B cell (primary cell): ENCODE measurements at regions not wholly inside any gene's neighbourhood (a gene's known extent, or its start where the extent isn't known, plus 50 kb on each side); places are given as distances from the start of the nearest gene placed in this dataset.

ENCODE experiments used
- ATAC-seq: fragments of 200-7000 bp; cut with Tn5 transposase; one replicate; pipeline ENCODE4 v1.10.0; 2021; ENCODE audit warnings: low read depth, mild to moderate bottlenecking, moderate number of reproducible peaks, moderate library complexity
- CTCF ChIA-PET: fragments of 350-600 bp; sonication (Branson Sonifier 250); formaldehyde crosslinking; loops from one replicate; lab custom pipeline; 2021; ENCODE audit warnings: antibody characterized with exemption, inconsistent platforms; lab: Charles Lee
- POLR2A ChIA-PET: fragments of 350-600 bp; sonication (Branson Sonifier 250); formaldehyde crosslinking; loops from one replicate; lab custom pipeline; 2021; ENCODE audit warnings: antibody characterized with exemption; lab: Charles Lee
- DNase-seq: peaks from one replicate; pipeline ENCODE4 v3.0.0; 2013
- H2AFZ ChIP-seq: 2 replicates; pipeline ENCODE4 v1.6.1; 2012; ENCODE audit warnings: mild to moderate bottlenecking, low read depth, low read length; ENCODE audit not compliant: insufficient read depth, poor library complexity, severe bottlenecking
- H3K27ac ChIP-seq, 2 donors: 1 replicate in 1 of 2; 2 replicates in 1 of 2; pipeline ENCODE4 v1.5.1; 2012 to 2013; ENCODE audit warnings: low read length in 2 of 2, mild to moderate bottlenecking in 2 of 2, moderate library complexity in 1 of 2
- H3K27me3 ChIP-seq, 4 experiments: fragments of 200-600 bp in 1 of 4; sonication (generic) in 1 of 4; replicated peaks in 1 of 4; 1 replicate in 2 of 4; 2 replicates in 2 of 4; pipeline versions ENCODE4 v1.6.1 to v1.7.0; 2013 to 2016; ENCODE audit warnings: low read length in 3 of 4, mild to moderate bottlenecking in 2 of 4, mixed read lengths in 1 of 4, moderate library complexity in 1 of 4; ENCODE audit not compliant: insufficient read depth in 4 of 4, control insufficient read depth in 3 of 4; ENCODE audit errors: control extremely low read depth in 1 of 4
- H3K36me3 ChIP-seq, 2 experiments: replicated peaks in 1 of 2; 1 replicate in 1 of 2; 2 replicates in 1 of 2; pipeline versions ENCODE4 v1.6.1 to v1.7.1; 2013; ENCODE audit warnings: low read length in 1 of 2; ENCODE audit not compliant: insufficient read depth in 2 of 2, control insufficient read depth in 1 of 2; ENCODE audit errors: control extremely low read depth in 1 of 2, extremely low read depth in 1 of 2
- H3K4me1 ChIP-seq, 2 donors: fragments of 200-600 bp in 1 of 2; sonication (generic) in 1 of 2; 1 replicate in 1 of 2; 2 replicates in 1 of 2; pipeline versions ENCODE4 v1.5.1 to v1.6.1; 2013 to 2017; ENCODE audit warnings: low read length in 2 of 2; ENCODE audit not compliant: control insufficient read depth in 2 of 2, insufficient read depth in 2 of 2
- H3K4me2 ChIP-seq: replicated peaks from 2 replicates; pipeline ENCODE3; 2012; ENCODE audit warnings: mild to moderate bottlenecking, low read depth, low read length; ENCODE audit not compliant: poor library complexity, severe bottlenecking
- H3K4me3 ChIP-seq, 5 experiments: fragments of 200-600 bp in 1 of 5; sonication (generic) in 1 of 5; 1 replicate in 3 of 5; 2 replicates in 2 of 5; pipeline versions ENCODE4 v1.5.1 to v1.7.0; 2011 to 2016; ENCODE audit warnings: low read length in 4 of 5, mild to moderate bottlenecking in 4 of 5, low read depth in 2 of 5, control low read depth in 1 of 5, moderate library complexity in 1 of 5; ENCODE audit not compliant: insufficient read depth in 1 of 5; ENCODE audit errors: control extremely low read depth in 1 of 5, extremely low read depth in 1 of 5
- H3K79me2 ChIP-seq: fragments of 200-600 bp; sonication (generic); one replicate; pipeline ENCODE4 v1.6.0; 2016; ENCODE audit warnings: low read length; ENCODE audit not compliant: control insufficient read depth, insufficient read depth
- H3K9ac ChIP-seq: fragments of 200-600 bp; sonication (generic); 2 replicates; pipeline ENCODE4 v1.6.1; 2017; ENCODE audit warnings: mild to moderate bottlenecking, low read length, moderate library complexity
- H3K9me3 ChIP-seq, 3 donors: one replicate each; pipeline versions ENCODE4 v1.6.1 to v1.7.1; 2013; ENCODE audit warnings: low read length in 2 of 3; ENCODE audit not compliant: control insufficient read depth in 2 of 3, insufficient read depth in 1 of 3; ENCODE audit errors: control extremely low read depth in 1 of 3
- H4K20me1 ChIP-seq: 2 replicates; pipeline ENCODE4 v1.6.0; 2012; ENCODE audit warnings: mild to moderate bottlenecking, low read length; ENCODE audit not compliant: insufficient read depth, control insufficient read depth, poor library complexity, severe bottlenecking
- H3K27ac Mint-ChIP-seq: one replicate; pipeline ENCODE4 v1.8.0; 2021; ENCODE audit warnings: mixed read lengths
- H3K27me3 Mint-ChIP-seq: one replicate; pipeline ENCODE4 v1.8.0; 2021; ENCODE audit warnings: mixed read lengths
- H3K4me1 Mint-ChIP-seq: one replicate; pipeline ENCODE4 v1.8.0; 2021; ENCODE audit warnings: mixed read lengths
- H3K4me3 Mint-ChIP-seq: one replicate; pipeline ENCODE4 v1.8.0; 2021; ENCODE audit warnings: mixed read lengths
- H3K9me3 Mint-ChIP-seq: one replicate; pipeline ENCODE4 v1.8.0; 2022; ENCODE audit warnings: mixed read lengths; ENCODE audit not compliant: insufficient read depth
- EZH2 ChIP-seq: IDR thresholded peaks from 2 replicates; pipeline ENCODE4 v1.6.1; 2012; ENCODE audit warnings: borderline replicate concordance, low read depth, mild to moderate bottlenecking, moderate library complexity, low read length; ENCODE audit not compliant: insufficient read depth, poor library complexity, severe bottlenecking
- WGBS: methylation state at CpG from one replicate; pipeline ENCODE4 v1.1.5; 2013; ENCODE audit warnings: missing lambda C conversion rate; ENCODE audit not compliant: insufficient coverage; 5-methylcytosine and 5-hydroxymethylcytosine counted together
- intact Hi-C: fragments of 100-400 bp; cut with micrococcal nuclease; formaldehyde crosslinking; loops from one replicate; pipeline ENCODE4 v1.10.0; 2022
- TF ChIP-seq, protein P1 (sequence below): fragments of 200-600 bp; IDR thresholded peaks from one replicate; pipeline ENCODE4 v1.8.0; 2022; ENCODE audit warnings: antibody characterized with exemption, mild to moderate bottlenecking

DNA sequence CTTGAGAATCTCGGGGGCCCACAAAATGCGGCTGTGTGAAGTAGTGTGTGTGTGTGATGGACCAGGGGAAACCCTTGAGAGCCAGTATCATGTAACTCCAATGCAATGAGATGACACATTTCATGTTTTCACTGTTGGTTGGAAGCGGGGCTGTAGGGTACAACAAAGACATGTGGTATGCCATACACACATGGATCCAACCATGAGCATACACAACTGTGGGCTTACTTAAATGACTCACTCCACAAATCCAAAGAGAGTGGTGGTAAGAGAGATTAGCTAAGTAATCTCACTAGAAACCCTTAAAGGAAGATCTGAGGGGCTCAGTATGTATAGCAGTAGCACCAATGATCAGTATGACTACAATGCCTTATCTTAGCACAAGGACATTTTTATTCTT lies 225.7 kb downstream of the SIPA1L2 start:
- H3K27me3 ChIP-seq: no peaks in the 10 kb centered on the region
- H3K79me2 ChIP-seq: no peaks in the 10 kb centered on the region
- ATAC-seq: no peak
- peaks cover under 1% of the 10 kb centered on the region for H3K9me3 Mint-ChIP-seq
- no peak for DNase-seq
- no peaks in the 10 kb centered on the region for H3K36me3 ChIP-seq
- H3K27me3 Mint-ChIP-seq: no peaks in the 10 kb centered on the region
- H3K4me3 ChIP-seq: no peak overlapping the region
- no peak for TF ChIP-seq EZH2
- TF ChIP-seq, protein P1, sequence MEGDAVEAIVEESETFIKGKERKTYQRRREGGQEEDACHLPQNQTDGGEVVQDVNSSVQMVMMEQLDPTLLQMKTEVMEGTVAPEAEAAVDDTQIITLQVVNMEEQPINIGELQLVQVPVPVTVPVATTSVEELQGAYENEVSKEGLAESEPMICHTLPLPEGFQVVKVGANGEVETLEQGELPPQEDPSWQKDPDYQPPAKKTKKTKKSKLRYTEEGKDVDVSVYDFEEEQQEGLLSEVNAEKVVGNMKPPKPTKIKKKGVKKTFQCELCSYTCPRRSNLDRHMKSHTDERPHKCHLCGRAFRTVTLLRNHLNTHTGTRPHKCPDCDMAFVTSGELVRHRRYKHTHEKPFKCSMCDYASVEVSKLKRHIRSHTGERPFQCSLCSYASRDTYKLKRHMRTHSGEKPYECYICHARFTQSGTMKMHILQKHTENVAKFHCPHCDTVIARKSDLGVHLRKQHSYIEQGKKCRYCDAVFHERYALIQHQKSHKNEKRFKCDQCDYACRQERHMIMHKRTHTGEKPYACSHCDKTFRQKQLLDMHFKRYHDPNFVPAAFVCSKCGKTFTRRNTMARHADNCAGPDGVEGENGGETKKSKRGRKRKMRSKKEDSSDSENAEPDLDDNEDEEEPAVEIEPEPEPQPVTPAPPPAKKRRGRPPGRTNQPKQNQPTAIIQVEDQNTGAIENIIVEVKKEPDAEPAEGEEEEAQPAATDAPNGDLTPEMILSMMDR: no peak
- no peaks in the 10 kb centered on the region for H4K20me1 ChIP-seq
- H3K27ac ChIP-seq: no peak overlapping the region
- no peak overlapping the region for H3K4me2 ChIP-seq
- ChIA-PET POLR2A (no interaction called here), CTCF (no interaction called here)
- no peaks in the 10 kb centered on the region for H3K4me1 Mint-ChIP-seq
- intact Hi-C loops: no loop called here
- no peaks in the 10 kb centered on the region for H3K4me1 ChIP-seq
- no peak overlapping the region for H2AFZ ChIP-seq
- no peak overlapping the region for H3K4me3 Mint-ChIP-seq
- peaks cover 0 to 7% (median 0%) of the 10 kb centered on the region in 3 donors for H3K9me3 ChIP-seq
- H3K9ac ChIP-seq: no peak overlapping the region
- no peak overlapping the region for H3K27ac Mint-ChIP-seq
- WGBS: no CpG with 5 or more reads among the region's 3 CpGs

DNA sequence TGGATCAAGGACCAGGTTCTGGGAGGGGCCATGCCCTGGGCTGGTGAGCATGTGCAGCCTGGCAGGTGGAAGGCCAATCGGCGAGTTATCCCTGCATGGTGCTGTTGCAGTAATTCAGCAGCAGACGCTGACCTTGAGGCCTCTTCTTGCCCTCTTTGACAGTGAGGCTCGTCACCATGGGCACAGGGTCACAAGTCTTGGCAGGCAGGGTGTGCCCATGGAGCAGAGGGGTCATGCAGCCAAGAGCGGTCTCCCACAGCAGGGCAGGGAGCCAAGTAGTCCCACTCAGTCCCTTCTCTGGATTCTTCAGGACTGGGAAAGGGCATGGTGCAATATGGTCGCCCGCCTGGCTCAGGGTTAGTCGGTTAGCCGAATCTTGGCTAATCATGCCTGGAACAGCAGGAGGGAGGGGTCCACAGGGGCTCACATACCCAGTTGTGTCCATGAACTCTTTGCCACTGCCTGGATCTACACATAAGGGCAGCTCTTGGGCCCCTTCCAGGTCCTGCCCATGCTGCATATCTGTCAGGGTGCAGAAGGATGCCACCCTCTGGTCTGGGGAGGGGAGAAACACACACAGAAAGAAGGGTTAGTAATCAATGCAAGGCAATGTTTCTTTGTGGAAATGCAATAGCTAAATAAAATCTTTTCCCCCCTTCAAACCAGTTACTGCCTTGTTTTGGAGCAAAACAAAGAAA lies 226.8 kb downstream of the SIPA1L2 start:
- no peaks in the 10 kb centered on the region for H3K4me1 ChIP-seq
- no peaks in the 10 kb centered on the region for H3K27me3 Mint-ChIP-seq
- no peaks in the 10 kb centered on the region for H3K4me1 Mint-ChIP-seq
- H3K79me2 ChIP-seq: no peaks in the 10 kb centered on the region
- TF ChIP-seq, protein P1: no peak
- TF ChIP-seq EZH2: no peak
- DNase-seq (no peak), ATAC-seq (no peak)
- WGBS: 91% methylated on average over 9 of the region's 9 CpGs
- no peak overlapping the region for H2AFZ ChIP-seq
- peaks cover 0 to 6% (median 0%) of the 10 kb centered on the region in 3 donors for H3K9me3 ChIP-seq
- H3K9ac ChIP-seq: no peak overlapping the region
- H3K36me3 ChIP-seq: no peaks in the 10 kb centered on the region
- no peaks in the 10 kb centered on the region for H3K27me3 ChIP-seq
- H3K27ac ChIP-seq: no peak overlapping the region
- POLR2A ChIA-PET: no interaction called here
- no peak overlapping the region for H3K4me3 Mint-ChIP-seq
- H4K20me1 ChIP-seq: no peaks in the 10 kb centered on the region
- no peaks in the 10 kb centered on the region for H3K9me3 Mint-ChIP-seq
- H3K4me3 ChIP-seq: no peak overlapping the region
- H3K27ac Mint-ChIP-seq: no peak overlapping the region
- no peak overlapping the region for H3K4me2 ChIP-seq
- CTCF ChIA-PET: no interaction called here
- intact Hi-C loops: no loop called here
